HK-2 (cell line): ENCODE measurements at regions not wholly inside any gene's neighbourhood (a gene's known extent, or its start where the extent isn't known, plus 50 kb on each side); places are given as distances from the start of the nearest gene placed in this dataset.
"Not testable (repeated sequence)": the region's sequence is repeated elsewhere in the genome, so short reads cannot be mapped to it uniquely, and the experiment has no call there.

Experiments used
- DNase-seq: peaks from one replicate; pipeline ENCODE4 v3.0.0-alpha.2; 2018; ENCODE audit not compliant: unreplicated experiment

DNA sequence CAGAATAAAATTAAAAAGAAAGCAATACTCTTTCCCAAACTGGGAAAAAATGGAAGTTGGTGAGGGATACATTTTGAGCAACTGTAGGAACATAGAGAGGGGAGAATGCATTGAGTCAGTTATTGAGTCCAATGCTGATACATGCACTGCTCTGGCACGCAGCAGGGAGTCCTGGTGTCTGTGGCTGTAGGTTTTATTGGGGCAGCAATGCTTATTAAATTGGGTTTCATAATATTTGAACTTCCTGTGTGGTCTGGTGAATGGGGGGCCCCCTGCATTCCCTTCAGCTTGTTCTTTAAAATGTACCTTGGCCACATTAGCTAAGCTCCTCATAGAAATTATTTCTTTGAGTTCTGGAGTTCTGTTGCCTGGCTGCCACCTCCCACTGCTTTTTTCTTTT lies 125.2 kb upstream of the ELAC2 start:
- no peak for DNase-seq

DNA sequence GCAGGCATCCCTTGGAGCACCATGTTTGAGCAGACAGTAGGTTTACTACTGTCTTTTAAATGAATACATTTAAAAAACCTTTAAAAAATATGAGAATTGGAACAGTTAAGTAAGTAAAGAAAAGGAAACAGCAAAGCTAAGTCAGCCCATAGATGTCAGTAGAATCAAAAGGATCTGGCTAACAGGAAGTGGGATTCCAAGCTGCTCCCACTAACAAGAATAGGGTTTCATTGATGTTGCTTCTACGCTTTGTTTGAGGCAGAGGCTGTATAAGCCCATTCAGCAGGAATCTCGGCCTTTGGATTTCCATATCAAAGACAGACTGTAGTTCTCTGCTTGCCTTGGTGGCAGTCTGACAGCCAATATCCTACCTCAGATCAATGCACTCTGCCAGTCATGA lies 122.9 kb upstream of the ELAC2 start:
- no peak for DNase-seq

DNA sequence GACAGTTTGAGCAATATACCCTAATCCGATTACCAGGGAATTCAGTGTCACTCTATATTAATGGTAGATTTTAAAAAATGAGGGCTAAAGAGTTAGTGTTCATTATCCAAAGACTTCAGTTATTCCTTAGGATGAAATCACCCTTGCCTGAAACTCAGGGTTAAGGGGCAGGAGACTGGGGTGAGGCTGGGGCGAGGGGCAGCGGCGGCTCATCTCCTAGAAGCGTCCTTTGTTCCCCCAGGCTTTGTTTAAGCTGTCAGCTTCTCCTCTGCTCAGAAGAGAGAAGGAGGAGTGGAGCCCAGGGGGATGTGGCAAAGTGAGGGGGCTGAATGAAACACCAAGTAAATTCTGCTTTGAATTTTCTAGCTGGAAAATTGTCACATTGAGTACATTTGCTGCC lies 117.7 kb upstream of the ELAC2 start:
- no peak for DNase-seq

DNA sequence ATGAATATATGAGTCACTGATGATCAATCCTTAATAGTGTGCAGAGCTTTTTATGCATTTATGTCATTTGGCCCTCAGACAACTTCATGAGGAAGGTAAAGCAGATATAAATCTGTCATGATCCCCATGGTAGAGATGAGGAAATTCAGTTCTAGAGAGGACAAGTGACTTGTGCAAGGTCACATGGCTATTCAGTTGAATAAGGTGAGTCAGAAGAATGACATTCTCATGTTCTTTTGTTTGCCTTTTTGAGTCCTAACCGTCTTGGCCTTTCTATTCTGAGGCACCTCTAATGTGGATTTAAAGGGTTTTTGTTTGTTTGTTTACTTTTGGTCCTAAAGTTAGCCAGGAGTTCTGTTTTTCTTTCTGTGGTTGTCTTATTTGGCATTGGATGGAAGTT lies 116.2 kb upstream of the ELAC2 start:
- DNase-seq, result no peak

DNA sequence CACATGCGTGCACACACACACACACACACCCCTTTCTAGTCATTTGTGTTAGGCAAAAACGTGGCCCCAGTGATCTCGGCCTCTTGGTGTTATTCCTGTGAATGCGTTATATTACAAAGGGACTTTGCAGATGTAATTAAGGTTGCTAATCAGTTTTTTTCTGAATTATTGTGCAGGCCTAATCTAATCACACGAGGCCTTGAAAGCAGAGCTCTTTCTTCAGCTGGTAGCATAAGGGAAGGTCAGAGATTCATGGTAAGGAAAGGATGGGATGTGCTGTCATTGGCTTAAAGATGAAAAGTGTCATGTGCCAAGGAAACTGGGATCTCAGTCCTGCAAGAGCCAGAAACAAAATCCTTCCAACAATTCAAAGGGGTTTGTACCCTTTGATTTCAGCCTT lies 113.4 kb upstream of the ELAC2 start:
- no peak for DNase-seq

DNA sequence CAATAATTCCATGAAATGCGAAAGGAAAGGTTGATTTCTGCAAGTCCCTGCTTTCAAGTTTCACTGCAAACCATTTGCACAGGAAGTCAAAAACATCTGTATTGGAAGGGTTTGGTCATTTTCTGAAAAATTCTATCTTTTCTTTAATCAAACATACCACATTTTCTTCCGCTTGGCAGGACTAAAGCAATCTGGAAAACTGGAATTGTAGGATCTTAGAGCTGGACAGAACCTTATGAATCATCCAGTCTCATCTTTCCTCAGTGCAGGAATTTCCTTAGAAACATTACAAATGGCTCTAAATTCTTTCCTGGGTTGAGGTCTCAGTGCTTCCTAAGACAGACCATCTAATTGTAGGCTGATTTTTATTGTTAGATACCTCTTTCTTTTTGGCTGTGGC lies 111.5 kb upstream of the ELAC2 start:
- DNase-seq, result no peak

DNA sequence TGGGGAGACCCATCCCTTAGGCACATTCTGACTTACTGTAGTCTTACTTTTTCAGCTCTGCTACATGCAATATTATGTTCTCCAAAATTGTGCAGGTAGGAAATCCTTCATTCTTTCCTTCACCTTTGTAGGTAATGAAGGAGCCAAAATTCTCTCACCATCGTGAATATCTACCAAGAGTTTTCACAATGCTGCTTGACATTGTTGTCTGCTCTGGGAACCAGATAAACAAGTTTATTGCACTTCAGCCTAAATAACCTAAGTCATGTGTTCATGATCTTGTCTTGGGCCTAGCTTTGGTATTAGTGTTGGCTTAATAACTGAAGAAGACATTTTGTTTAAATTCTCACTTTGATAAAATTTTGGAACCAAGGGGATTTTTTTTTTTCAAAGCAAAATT lies 110.8 kb upstream of the ELAC2 start:
- DNase-seq, result no peak

DNA sequence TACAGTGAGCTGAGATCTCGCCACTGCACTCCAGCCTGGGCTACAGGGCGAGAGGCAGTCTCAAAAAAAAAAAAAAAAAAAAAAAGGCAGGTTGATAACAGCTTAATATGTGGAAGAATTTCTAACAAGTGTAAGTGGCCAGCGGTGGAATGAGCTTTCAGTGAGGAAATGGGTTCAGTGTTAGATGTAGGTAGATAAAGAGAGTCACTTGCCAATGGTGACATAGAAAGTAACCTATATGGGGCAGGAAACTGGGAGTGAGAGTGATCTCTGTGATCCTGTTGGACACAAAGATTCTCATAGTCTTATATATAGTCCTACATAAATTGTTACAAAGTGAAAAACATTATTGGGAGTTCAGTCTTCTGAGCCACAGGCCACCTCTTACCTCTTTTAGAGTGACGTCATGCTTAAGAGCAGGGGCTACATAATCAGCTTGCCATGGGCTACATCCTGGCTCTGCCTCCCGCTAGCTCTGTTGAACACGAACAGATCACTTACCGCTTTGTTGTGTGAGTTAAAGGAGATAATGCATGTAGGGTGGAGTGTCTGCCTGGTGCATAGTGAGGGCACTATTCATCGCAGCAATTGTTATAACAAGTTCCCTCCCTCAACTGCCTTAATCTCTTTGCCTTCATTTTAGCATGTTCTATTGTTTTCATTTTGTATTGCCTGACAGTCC lies 110.2 kb upstream of the ELAC2 start:
- DNase-seq, result no peak

DNA sequence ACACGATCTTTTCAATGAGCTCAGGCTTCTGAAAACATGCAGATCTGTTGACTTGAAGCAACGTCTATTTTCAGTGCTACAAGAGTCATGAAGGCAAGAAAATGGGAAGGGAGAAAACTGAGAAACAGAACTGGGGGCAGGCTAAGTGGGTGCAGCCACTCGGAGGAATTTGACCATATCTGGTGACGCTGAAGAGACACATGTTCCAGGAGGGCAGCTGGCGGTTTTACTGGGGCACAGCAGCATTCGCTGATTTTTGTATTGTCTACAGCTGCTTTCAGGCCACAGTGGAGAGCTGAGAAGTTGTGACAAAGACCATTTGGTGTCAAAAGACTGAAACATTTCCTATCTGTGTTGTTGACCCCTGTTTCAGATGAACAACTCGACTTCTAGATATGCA lies 103.0 kb upstream of the ELAC2 start:
- DNase-seq, result no peak

DNA sequence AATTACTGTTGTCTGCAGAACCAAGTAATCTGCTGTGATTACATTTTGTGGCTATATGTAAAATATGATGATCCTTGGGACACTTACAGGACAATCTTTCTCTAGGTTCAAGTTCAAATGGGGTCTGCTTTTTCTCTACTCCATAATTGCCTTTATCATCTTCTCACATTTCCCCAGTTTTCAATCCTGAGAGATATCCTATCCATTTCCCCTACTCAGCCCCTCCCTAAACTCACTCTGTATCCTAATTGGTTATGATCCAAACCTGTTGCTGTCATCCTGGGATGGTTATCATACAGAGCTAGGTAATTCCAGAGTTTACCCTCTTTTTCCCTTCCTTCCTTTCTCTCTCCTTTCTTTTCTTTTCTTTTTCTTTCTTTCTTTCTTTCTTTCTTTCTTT lies 100.5 kb upstream of the ELAC2 start:
- DNase-seq, result no peak

DNA sequence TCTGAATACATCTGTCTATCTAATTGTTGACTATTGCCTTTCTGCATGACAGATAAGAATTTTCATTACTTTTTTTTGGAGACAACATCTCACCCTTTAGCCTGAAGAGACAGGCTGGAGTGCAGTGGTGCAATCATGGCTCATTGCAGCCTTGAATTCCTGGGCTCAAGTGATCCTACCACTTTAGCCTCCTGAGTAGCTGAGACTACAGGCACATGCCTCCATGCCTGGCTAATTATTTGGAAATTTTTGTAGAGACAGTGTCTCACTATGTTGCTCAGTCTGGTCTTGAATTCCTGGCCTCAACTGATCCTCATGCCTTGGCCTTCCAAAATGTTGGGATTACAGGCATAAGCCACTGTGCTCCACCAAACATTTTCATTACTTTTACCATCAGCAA lies 99.8 kb upstream of the ELAC2 start:
- DNase-seq, result no peak

DNA sequence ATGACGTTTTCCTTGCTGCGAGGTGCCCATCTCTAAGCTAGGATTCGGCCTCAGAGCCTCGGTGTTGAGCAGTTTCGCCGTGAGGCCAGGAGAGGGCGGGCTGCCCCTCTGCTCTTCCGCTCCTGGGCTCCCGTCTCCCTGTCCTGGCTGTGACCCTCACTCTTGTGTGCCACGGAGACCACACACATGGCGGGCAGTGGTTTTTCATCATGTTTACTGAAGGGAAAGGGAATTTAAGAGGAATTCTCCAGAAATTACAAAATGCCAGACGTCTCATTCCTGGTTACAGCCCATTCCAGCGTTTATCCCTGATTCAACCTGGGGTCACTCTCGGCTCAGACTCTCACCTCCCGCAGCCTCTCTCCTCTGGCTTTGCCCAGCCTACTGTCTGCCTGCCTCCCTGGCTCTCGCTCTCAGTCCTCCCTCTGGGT lies 96.8 kb upstream of the ELAC2 start:
- peak; percentile 36 for DNase-seq

DNA sequence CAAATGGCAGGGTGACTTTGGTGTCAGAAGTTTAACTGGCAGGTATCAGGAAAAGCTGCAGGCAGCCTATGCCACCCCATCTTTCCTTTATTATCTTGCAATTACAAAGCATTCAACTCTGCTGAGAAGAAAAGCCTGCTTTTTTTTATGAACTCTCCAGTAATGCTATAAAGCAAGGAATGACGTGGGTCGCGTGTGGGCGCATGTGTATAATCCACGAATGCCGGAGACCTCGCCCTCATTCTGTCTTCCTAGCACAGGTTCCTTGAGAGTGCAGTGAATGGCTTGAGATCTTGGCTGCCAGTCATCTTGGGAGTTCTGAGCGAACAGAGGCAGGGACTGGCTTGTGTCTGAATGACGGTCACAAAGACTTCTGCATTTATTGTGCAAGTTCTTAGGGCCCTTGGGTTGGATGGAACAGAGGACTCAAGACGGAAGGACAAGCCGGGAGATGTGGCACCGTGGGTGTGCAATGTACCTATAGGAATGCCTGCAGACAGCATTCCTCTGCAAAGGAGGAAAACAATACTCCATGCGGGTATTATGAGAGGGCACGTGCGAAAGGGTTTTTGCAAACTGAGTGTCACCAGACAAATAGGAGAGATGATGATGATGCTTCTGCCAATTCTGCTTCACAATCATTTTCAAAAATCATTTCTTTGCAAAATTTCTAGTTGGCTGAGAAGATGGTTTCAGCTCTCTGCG lies 96.1 kb upstream of the ELAC2 start:
- no peak for DNase-seq

DNA sequence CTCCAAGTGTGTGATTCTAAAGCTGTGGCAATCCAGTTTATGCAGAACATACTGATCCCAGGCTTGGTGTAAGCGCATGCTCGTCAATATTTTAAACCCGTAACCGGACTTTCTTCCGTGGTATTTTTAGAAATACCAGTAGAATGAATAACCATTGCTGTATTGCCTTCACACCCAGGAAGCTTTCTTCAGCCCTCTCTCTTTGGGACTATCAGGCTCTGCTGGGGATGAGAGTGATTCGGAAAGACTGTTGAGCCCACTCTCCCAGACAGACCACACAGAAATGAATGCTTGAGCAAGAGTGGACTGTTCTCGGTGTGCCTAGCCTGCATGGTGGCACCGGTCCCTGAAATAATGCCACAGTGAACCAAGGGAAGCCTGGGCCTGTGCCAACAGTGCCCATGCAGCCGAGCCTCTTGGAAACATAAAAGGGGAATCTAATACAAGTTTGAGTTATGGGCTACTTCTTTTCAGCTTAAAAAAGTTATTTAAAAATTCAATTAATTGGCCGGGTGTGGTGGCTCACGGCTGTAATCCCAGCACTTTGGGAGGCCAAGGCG lies 89.9 kb upstream of the ELAC2 start:
- no peak for DNase-seq

DNA sequence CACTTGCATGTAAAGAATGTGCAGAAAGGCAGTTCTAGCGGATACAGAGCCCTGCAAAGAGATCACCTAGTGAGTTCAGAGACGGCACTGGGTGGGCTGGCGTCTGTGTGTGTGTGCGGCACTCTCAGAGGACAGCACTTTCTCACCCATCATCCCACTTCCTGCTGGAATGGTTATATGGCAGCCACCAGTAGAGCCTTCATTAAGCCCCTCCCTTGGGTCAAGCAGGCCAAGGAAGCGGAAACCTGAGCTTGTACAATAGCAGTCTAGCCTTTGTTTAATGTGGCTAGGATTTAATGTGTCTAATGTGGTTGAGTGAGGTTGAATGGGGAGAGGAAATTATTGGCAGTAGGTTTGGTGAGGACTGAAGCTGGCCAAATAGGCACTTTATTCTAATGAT lies 88.3 kb upstream of the ELAC2 start:
- no peak for DNase-seq

DNA sequence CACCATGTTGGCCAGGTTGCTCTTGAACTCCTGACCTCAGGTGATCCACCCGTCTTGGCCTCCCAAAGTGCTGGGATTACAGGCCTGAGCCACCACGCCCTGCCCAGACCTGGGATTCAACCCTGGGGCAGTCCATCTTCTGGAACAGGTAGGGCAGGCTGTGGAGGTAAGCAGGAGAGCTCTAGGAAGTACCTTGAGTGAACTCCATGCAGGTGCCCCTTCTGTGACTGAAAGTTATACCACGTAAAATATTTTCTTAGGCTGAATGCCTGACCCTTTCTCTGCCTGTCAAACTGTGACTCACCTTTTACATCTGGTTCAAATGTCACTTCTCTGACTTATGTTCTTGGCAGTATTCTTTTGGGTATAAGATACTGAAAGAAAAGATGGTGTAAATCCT lies 86.7 kb upstream of the ELAC2 start:
- no peak for DNase-seq

DNA sequence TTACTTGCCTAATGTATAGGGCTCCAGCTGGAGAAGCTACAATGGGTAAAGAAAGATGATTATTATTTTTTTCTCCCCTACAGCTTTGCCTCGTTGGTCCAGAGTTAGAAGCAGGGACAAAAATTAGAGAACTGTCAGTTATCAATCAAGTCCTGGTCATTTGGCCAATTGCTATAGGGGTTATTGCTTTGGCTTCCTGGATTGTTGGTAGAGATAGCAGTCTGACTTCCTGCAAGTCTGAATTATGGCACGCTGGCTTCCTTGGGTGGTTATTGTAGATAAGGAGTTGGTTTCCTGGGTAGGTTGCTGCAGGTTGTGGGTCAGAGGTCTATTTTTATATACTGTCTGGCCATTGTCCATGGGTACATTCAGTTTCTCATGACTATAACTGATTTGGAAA lies 84.7 kb upstream of the ELAC2 start:
- no peak for DNase-seq

DNA sequence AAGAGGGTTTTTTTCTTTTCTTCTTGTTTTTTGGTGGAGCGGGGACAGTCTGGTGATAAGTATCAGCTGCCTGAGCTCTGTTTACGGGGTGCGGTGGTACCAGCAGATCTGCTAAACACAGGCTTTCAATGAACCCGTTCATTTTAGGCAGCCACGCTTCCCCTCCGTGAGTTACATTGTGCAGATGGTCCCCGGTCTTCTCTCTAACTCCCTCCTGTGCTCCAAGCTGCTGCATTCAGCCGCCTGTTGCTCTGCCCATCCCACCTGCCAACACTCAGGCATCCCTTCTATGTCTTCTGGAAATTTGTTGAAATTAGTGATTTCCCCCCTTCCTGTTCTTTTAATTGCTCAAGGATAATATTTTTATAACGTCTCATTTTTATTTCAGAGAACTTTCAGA lies 82.1 kb upstream of the ELAC2 start:
- no peak for DNase-seq

DNA sequence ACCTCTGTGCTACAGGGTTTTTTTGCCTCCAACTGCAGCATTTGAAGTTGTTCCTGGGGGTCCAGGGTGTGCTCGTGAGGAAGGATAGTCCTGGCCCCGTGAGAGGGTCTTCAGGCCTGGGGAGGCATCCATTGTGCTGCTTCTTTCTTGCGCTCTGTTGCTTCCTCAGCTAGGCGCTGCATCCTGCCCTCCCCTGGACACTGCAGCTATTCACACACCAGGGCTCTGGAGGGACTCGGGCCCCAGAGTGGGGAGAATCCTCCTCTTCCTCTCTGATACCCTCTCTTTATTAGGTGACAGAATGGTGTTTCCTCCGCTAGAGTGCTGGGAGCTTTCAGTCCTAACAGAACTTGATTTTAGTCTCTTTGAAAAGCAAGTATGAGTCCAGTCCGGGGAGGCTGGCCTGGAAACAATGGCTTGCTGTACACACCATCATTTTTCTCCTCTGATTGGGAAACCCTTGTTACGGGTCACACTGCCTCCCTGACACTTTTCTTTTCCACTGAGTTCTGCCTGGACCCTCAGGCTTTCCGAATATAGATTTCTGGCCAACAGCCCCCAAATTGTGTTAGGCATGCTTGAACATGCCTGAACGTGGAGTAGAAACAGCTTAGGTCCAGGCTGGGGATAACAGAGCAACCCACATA lies 81.4 kb upstream of the ELAC2 start:
- no peak for DNase-seq

DNA sequence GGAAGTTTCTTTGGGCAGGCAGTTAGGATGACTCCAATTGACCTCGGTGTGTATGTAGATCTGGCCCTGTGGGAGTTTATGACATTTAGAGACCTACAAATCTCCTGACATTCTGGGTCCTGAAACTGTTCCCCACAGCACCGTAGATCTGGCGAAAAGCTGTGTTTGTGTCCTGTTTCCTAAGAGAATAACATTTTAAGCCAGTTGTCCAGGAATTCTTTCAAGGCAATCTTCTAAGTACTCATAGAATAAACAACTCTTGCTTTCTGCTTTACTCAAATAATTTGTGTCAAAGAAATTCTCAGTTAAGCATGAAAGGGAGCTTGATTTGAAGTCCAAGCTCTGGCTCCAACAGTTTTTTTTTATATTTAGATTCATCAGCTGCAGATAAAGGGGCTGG lies 78.5 kb upstream of the ELAC2 start:
- DNase-seq, result no peak

DNA sequence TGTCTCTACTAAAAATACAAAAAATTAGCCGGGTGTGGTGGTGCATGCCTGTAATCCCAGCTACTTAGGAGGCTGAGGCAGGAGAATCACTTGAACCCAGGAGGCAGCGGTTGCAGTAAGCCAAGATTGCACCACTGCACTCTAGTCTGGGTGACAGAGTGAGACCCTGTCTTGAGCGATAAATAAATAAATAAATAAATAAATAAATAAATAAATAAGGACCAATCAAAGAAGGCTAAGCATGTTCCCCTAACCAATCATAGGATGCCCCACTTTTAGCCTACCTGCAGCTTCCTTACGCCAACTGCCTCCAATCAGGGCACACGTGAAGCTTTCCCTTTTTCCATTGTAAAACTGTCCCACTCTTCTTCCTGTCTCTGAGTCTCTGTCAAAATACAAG lies 74.2 kb upstream of the ELAC2 start:
- DNase-seq, result not testable (repeated sequence)

DNA sequence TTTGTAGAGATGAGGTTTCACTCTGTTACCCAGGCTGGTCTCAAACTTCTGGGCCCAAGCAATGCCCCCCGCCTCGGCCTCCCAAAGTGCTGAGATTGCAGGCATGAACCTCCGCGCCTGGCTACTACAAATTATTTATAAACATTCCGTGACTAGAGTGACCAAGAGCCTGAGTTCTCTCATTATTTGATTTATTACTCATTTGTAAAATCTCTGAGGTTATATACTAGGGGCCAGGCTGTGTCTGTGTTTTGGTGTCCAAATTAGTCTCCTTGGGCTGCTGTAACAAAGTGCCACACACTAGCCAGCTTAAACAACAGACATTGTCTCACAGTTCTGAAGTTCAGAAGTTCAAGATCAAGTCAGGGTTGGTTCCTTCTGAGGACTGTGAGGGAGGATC lies 70.8 kb upstream of the ELAC2 start:
- DNase-seq, result no peak

DNA sequence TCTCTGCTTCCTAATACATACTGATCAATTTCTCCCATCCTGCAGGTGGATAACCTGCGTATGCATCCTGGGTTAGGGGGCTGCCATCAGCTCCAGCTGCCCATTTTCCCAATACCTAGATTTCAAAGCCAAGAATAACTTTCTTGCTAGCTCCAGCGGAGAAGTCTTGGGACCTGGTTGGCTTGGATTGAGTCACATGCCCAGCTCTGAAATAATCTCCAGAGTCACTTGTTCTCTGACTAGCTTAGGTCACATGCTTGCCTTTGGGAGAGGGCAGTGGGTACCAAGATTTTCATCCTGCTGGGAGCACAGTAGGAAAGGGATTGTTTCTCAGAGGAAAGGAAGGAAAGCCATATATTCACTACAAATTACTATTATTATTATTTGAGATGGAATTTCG lies 70.0 kb upstream of the ELAC2 start:
- no peak for DNase-seq
